B cell (primary cell): ENCODE measurements at regions not wholly inside any gene's neighbourhood (a gene's known extent, or its start where the extent isn't known, plus 50 kb on each side); places are given as distances from the start of the nearest gene placed in this dataset.

ENCODE experiments used
- CTCF ChIP-seq: fragments of 200-600 bp; IDR thresholded peaks from one replicate; pipeline ENCODE4 v1.8.0; 2022; ENCODE audit warnings: antibody characterized with exemption, mild to moderate bottlenecking
- EZH2 ChIP-seq: IDR thresholded peaks from 2 replicates; pipeline ENCODE4 v1.6.1; 2012; ENCODE audit warnings: borderline replicate concordance, low read depth, mild to moderate bottlenecking, moderate library complexity, low read length; ENCODE audit not compliant: insufficient read depth, poor library complexity, severe bottlenecking

GRCh38 chr5:34591723-34592122 is 64.4 kb upstream of the RAI14 start:
- no peak for TF ChIP-seq CTCF
- TF ChIP-seq EZH2: no peak
